ENCODE measurements at regions not wholly inside any gene's neighbourhood (a gene's known extent, or its start where the extent isn't known, plus 50 kb on each side); places are given as distances from the start of the nearest gene placed in this dataset.

GRCh38 chr16:77549876-77550275 lies 115.0 kb upstream of the ADAMTS18 start:
- TF ChIP-seq, protein P1, sequence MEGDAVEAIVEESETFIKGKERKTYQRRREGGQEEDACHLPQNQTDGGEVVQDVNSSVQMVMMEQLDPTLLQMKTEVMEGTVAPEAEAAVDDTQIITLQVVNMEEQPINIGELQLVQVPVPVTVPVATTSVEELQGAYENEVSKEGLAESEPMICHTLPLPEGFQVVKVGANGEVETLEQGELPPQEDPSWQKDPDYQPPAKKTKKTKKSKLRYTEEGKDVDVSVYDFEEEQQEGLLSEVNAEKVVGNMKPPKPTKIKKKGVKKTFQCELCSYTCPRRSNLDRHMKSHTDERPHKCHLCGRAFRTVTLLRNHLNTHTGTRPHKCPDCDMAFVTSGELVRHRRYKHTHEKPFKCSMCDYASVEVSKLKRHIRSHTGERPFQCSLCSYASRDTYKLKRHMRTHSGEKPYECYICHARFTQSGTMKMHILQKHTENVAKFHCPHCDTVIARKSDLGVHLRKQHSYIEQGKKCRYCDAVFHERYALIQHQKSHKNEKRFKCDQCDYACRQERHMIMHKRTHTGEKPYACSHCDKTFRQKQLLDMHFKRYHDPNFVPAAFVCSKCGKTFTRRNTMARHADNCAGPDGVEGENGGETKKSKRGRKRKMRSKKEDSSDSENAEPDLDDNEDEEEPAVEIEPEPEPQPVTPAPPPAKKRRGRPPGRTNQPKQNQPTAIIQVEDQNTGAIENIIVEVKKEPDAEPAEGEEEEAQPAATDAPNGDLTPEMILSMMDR (IDR thresholded peaks at IDR 0.05): no peak
- TF ChIP-seq POLR2A (IDR thresholded peaks at IDR 0.05) (no peak), EP300 (IDR thresholded peaks at IDR 0.05; ENCODE audit: low read depth) (no peak)

Data from transverse colon (tissue), 3 donors.